ENCODE measurements at regions not wholly inside any gene's neighbourhood (a gene's known extent, or its start where the extent isn't known, plus 50 kb on each side); places are given as distances from the start of the nearest gene placed in this dataset.

GRCh38 chr4:112894480-112894879 is 155.0 kb upstream of the ANK2 start:
- ATAC-seq (ENCODE audit: insufficient number of reproducible peaks, low FRiP score, low read depth) (no peak), DNase-seq (ENCODE audit: low spot score) (no peak)
- TF ChIP-seq CTCF (IDR thresholded peaks at IDR 0.05), result no peak
- no peak overlapping the region for H3K27ac ChIP-seq
- H3K9me3 ChIP-seq, result no peaks in the 10 kb centered on the region
- peaks cover 0 to 17% of the 10 kb centered on the region in 2 donors for H3K4me1 ChIP-seq (ENCODE audit: control insufficient read depth in 1 of 2, low read depth in 2 of 2)
- no peaks in the 10 kb centered on the region for H3K36me3 ChIP-seq
- no peaks in the 10 kb centered on the region for H3K27me3 ChIP-seq (replicated peaks; ENCODE audit: insufficient read depth)
- no peak overlapping the region for H3K4me3 ChIP-seq

DNA sequence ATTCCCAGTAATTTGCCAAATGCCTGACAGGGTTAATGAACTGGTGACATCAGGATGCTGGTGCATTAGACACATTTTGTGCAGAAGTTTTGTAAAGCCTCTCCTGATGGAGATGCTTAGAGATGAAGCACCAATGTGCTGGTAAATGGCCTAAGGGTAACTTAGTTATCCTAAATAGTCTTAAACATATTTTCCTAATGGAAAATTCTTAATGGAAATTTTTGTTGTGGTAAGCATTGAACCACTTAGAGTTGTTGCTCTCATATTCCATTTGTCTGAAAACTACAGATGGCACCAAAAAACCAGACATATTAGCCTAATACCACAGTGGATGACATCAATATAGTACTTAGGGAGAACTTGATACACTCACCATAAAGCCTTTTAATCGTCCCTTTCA is 154.5 kb upstream of the ANK2 start:
- Histone ChIP-seq H3K27ac (no peak overlapping the region), H3K9me3 (no peaks in the 10 kb centered on the region), H3K27me3 (replicated peaks; ENCODE audit: insufficient read depth) (no peaks in the 10 kb centered on the region), H3K4me1 (ENCODE audit: control insufficient read depth in 1 of 2, low read depth in 2 of 2) (peaks cover 0 to 17% of the 10 kb centered on the region in 2 donors), H3K4me3 (no peak overlapping the region), H3K36me3 (no peaks in the 10 kb centered on the region)
- DNase-seq (ENCODE audit: low spot score) (no peak), ATAC-seq (ENCODE audit: insufficient number of reproducible peaks, low FRiP score, low read depth) (no peak)
- no peak for TF ChIP-seq CTCF (IDR thresholded peaks at IDR 0.05)

- Histone ChIP-seq H3K4me1 (ENCODE audit: control insufficient read depth in 1 of 2, low read depth in 2 of 2) (peaks cover 0 to 17% of the 10 kb centered on the region in 2 donors), H3K27me3 (replicated peaks; ENCODE audit: insufficient read depth) (no peaks in the 10 kb centered on the region), H3K27ac (peak overlapping the region in 1 of 2 donors; percentile 25), H3K4me3 (peak overlapping the region; percentile 9), H3K9me3 (no peaks in the 10 kb centered on the region), H3K36me3 (no peaks in the 10 kb centered on the region)
- no peak for TF ChIP-seq CTCF (IDR thresholded peaks at IDR 0.05)
- ATAC-seq (ENCODE audit: insufficient number of reproducible peaks, low FRiP score, low read depth) (no peak), DNase-seq (ENCODE audit: low spot score) (no peak)
These were observed 153.4 kb upstream of the ANK2 start for GRCh38 chr4:112895811-112896608.

- Histone ChIP-seq H3K4me3 (peak overlapping the region; percentile 9), H3K4me1 (ENCODE audit: control insufficient read depth in 1 of 2, low read depth in 2 of 2) (peaks cover 0 to 17% of the 10 kb centered on the region in 2 donors), H3K36me3 (no peaks in the 10 kb centered on the region), H3K27ac (peak overlapping the region; percentile 9 to 25), H3K9me3 (no peaks in the 10 kb centered on the region), H3K27me3 (replicated peaks; ENCODE audit: insufficient read depth) (no peaks in the 10 kb centered on the region)
- TF ChIP-seq CTCF (IDR thresholded peaks at IDR 0.05), result no peak
- no peak for DNase-seq (ENCODE audit: low spot score)
- no peak for ATAC-seq (ENCODE audit: insufficient number of reproducible peaks, low FRiP score, low read depth)
These were observed 152.8 kb upstream of the ANK2 start for GRCh38 chr4:112896609-112897190.

GRCh38 chr4:112897543-112897942 is 151.9 kb upstream of the ANK2 start:
- no peak for ATAC-seq (ENCODE audit: insufficient number of reproducible peaks, low FRiP score, low read depth)

More at GRCh38 chr4:112897543-112897942, 151.9 kb upstream of the ANK2 start:
- H3K4me1 ChIP-seq (ENCODE audit: control insufficient read depth in 1 of 2, low read depth in 2 of 2), result peaks cover 0 to 17% of the 10 kb centered on the region in 2 donors
- TF ChIP-seq CTCF (IDR thresholded peaks at IDR 0.05), result no peak
- DNase-seq (ENCODE audit: low spot score), result no peak
- H3K36me3 ChIP-seq, result no peaks in the 10 kb centered on the region
- no peaks in the 10 kb centered on the region for H3K9me3 ChIP-seq
- H3K27me3 ChIP-seq (replicated peaks; ENCODE audit: insufficient read depth), result no peaks in the 10 kb centered on the region
- no peak overlapping the region for H3K27ac ChIP-seq
- no peak overlapping the region for H3K4me3 ChIP-seq
